DOHH2 (cell line): ENCODE measurements at regions not wholly inside any gene's neighbourhood (a gene's known extent, or its start where the extent isn't known, plus 50 kb on each side); places are given as distances from the start of the nearest gene placed in this dataset.
A peak's percentile ranks its signal among the peaks of the same experiment; 100 is the strongest.

Experiments used
- H3F3A ChIP-seq: fragments of 200-600 bp; sonication (generic), shearing (Covaris generic); 2 replicates; pipeline ENCODE4 v1.6.0; 2016; ENCODE audit warnings: antibody characterized with exemption, mild to moderate bottlenecking; ENCODE audit not compliant: control insufficient read depth, insufficient read depth
- H3K27ac ChIP-seq: fragments of 200-600 bp; sonication (generic); 2 replicates; pipeline ENCODE4 v1.5.1; 2014; ENCODE audit warnings: low read depth, mild to moderate bottlenecking, low read length, moderate library complexity
- H3K27me3 ChIP-seq: fragments of 200-600 bp; sonication (generic); 2 replicates; pipeline ENCODE4 v1.6.1; 2014; ENCODE audit warnings: mild to moderate bottlenecking, low read length, mixed read lengths; ENCODE audit not compliant: control insufficient read depth
- H3K36me3 ChIP-seq: fragments of 200-600 bp; sonication (generic); 2 replicates; pipeline ENCODE4 v1.6.1; 2014; ENCODE audit warnings: mild to moderate bottlenecking, low read length, moderate library complexity, mixed read lengths; ENCODE audit not compliant: control insufficient read depth
- H3K4me1 ChIP-seq: fragments of 200-600 bp; sonication (generic); 2 replicates; pipeline ENCODE4 v1.6.1; 2014; ENCODE audit warnings: mild to moderate bottlenecking, low read length, mixed read lengths; ENCODE audit not compliant: control insufficient read depth
- H3K4me2 ChIP-seq: fragments of 200-600 bp; sonication (generic); 2 replicates; pipeline ENCODE4 v1.6.0; 2014; ENCODE audit warnings: mild to moderate bottlenecking, low read length, moderate library complexity
- H3K4me3 ChIP-seq: fragments of 200-600 bp; sonication (generic); 2 replicates; pipeline ENCODE4 v1.5.1; 2014; ENCODE audit warnings: mild to moderate bottlenecking, low read length, mixed read lengths
- H3K79me2 ChIP-seq: fragments of 200-600 bp; sonication (generic); 2 replicates; pipeline ENCODE4 v1.6.1; 2014; ENCODE audit warnings: mild to moderate bottlenecking, low read length, mixed read lengths; ENCODE audit not compliant: control insufficient read depth
- H3K9me2 ChIP-seq: fragments of 200-600 bp; sonication (generic); replicated peaks from 2 replicates; pipeline ENCODE4 v1.6.1; 2014; ENCODE audit warnings: mild to moderate bottlenecking, low read length, mixed read lengths; ENCODE audit not compliant: control insufficient read depth
- H3K9me3 ChIP-seq: fragments of 200-600 bp; sonication (generic); 2 replicates; pipeline ENCODE4 v1.6.1; 2014; ENCODE audit warnings: antibody characterized with exemption, low read length, mixed read lengths; ENCODE audit not compliant: control insufficient read depth, insufficient read depth
- H4K20me1 ChIP-seq: fragments of 200-600 bp; sonication (generic); 2 replicates; pipeline ENCODE4 v1.6.0; 2014; ENCODE audit warnings: low read depth, mild to moderate bottlenecking, antibody characterized with exemption, low read length, moderate library complexity; ENCODE audit not compliant: control insufficient read depth, insufficient read depth
- CTCF ChIP-seq: fragments of 200-600 bp; sonication (generic); IDR thresholded peaks from one replicate; pipeline ENCODE4 v1.5.1; 2014; ENCODE audit warnings: antibody characterized with exemption, mild to moderate bottlenecking, low read depth, low read length; ENCODE audit not compliant: poor library complexity, severe bottlenecking
- EZH2phosphoT487 ChIP-seq: fragments of 200-600 bp; sonication (generic); IDR thresholded peaks from 2 replicates; pipeline ENCODE4 v1.6.1; 2017; ENCODE audit warnings: borderline replicate concordance, mild to moderate bottlenecking, antibody characterized with exemption, low read length, moderate library complexity, mixed read lengths

GRCh38 chr13:44244288-44244687, 129.3 kb upstream of the SERP2 start:
- Histone ChIP-seq H3K4me3 (peak overlapping the region; percentile 50), H3F3A (no peaks in the 10 kb centered on the region), H3K27ac (peak overlapping the region; percentile 69), H3K4me2 (peak overlapping the region; percentile 64), H4K20me1 (no peaks in the 10 kb centered on the region), H3K9me2 (no peaks in the 10 kb centered on the region), H3K27me3 (no peaks in the 10 kb centered on the region), H3K79me2 (no peaks in the 10 kb centered on the region), H3K4me1 (peaks cover 71% of the 10 kb centered on the region), H3K9me3 (no peaks in the 10 kb centered on the region), H3K36me3 (peaks cover 10% of the 10 kb centered on the region)
- no peak for TF ChIP-seq EZH2phosphoT487
- TF ChIP-seq CTCF, result no peak

- Histone ChIP-seq H4K20me1 (no peaks in the 10 kb centered on the region), H3K9me2 (no peaks in the 10 kb centered on the region), H3F3A (no peaks in the 10 kb centered on the region), H3K4me3 (no peak overlapping the region), H3K4me2 (no peak overlapping the region), H3K79me2 (no peaks in the 10 kb centered on the region), H3K27ac (no peak overlapping the region), H3K27me3 (no peaks in the 10 kb centered on the region), H3K36me3 (peaks cover under 1% of the 10 kb centered on the region), H3K9me3 (no peaks in the 10 kb centered on the region), H3K4me1 (peaks cover 40% of the 10 kb centered on the region)
- TF ChIP-seq EZH2phosphoT487, result no peak
- TF ChIP-seq CTCF, result no peak
Observed at GRCh38 chr13:44249431-44249836, 124.2 kb upstream of the SERP2 start.

- H3K4me1 ChIP-seq, result peaks cover 23% of the 10 kb centered on the region
- no peak overlapping the region for H3K4me2 ChIP-seq
- H3F3A ChIP-seq, result no peaks in the 10 kb centered on the region
- no peaks in the 10 kb centered on the region for H3K79me2 ChIP-seq
- H3K27ac ChIP-seq, result no peak overlapping the region
- H3K9me2 ChIP-seq, result no peaks in the 10 kb centered on the region
- no peaks in the 10 kb centered on the region for H4K20me1 ChIP-seq
- H3K9me3 ChIP-seq, result no peaks in the 10 kb centered on the region
- H3K36me3 ChIP-seq, result no peaks in the 10 kb centered on the region
- H3K27me3 ChIP-seq, result no peaks in the 10 kb centered on the region
- no peak for TF ChIP-seq EZH2phosphoT487
- no peak for TF ChIP-seq CTCF
- no peak overlapping the region for H3K4me3 ChIP-seq
Observed at GRCh38 chr13:44252938-44253337, 120.7 kb upstream of the SERP2 start.
